ENCODE measurements at regions not wholly inside any gene's neighbourhood (a gene's known extent, or its start where the extent isn't known, plus 50 kb on each side); places are given as distances from the start of the nearest gene placed in this dataset.

GRCh38 chr10:120732067-120732466, 119.1 kb upstream of the WDR11 start:
- TF ChIP-seq GATA2 (IDR thresholded peaks at IDR 0.05; ENCODE audit: low read depth, low read length): no peak
- TF ChIP-seq GATA3 (IDR thresholded peaks at IDR 0.05; ENCODE audit: low read depth, low read length): no peak

Measured in SH-SY5Y (cell line).